ENCODE measurements at regions not wholly inside any gene's neighbourhood (a gene's known extent, or its start where the extent isn't known, plus 50 kb on each side); places are given as distances from the start of the nearest gene placed in this dataset.

- no peaks in the 10 kb centered on the region for H3K27me3 ChIP-seq (ENCODE audit: control insufficient read depth, insufficient read depth, low read length)
- no peaks in the 10 kb centered on the region for H3K36me3 ChIP-seq (ENCODE audit: control insufficient read depth, insufficient read depth, low read length)
- H3K4me1 ChIP-seq (ENCODE audit: control insufficient read depth, insufficient read depth, low read length) = no peaks in the 10 kb centered on the region
- H3K4me3 ChIP-seq (ENCODE audit: low read depth, low read length) = no peak overlapping the region
- H3K9me3 ChIP-seq (ENCODE audit: control insufficient read depth, insufficient read depth, low read length) = no peaks in the 10 kb centered on the region
- H3K9ac ChIP-seq (ENCODE audit: low read depth, low read length) = no peak overlapping the region
Observed at GRCh38 chr1:199261328-199261727, 622.5 kb downstream of the PTPRC start.

- no peaks in the 10 kb centered on the region for H3K36me3 ChIP-seq (ENCODE audit: control insufficient read depth, insufficient read depth, low read length)
- H3K4me1 ChIP-seq (ENCODE audit: control insufficient read depth, insufficient read depth, low read length) = no peaks in the 10 kb centered on the region
- no peaks in the 10 kb centered on the region for H3K27me3 ChIP-seq (ENCODE audit: control insufficient read depth, insufficient read depth, low read length)
- H3K9ac ChIP-seq (ENCODE audit: low read depth, low read length) = no peak overlapping the region
- H3K9me3 ChIP-seq (ENCODE audit: control insufficient read depth, insufficient read depth, low read length) = no peaks in the 10 kb centered on the region
- H3K4me3 ChIP-seq (ENCODE audit: low read depth, low read length) = no peak overlapping the region
Observed at GRCh38 chr1:199264283-199264682, 625.4 kb downstream of the PTPRC start.

GRCh38 chr1:199264911-199265310 lies 626.1 kb downstream of the PTPRC start:
- H3K4me1 ChIP-seq (ENCODE audit: control insufficient read depth, insufficient read depth, low read length) = no peaks in the 10 kb centered on the region
- H3K36me3 ChIP-seq (ENCODE audit: control insufficient read depth, insufficient read depth, low read length) = no peaks in the 10 kb centered on the region
- H3K9ac ChIP-seq (ENCODE audit: low read depth, low read length) = no peak overlapping the region
- no peaks in the 10 kb centered on the region for H3K27me3 ChIP-seq (ENCODE audit: control insufficient read depth, insufficient read depth, low read length)
- no peak overlapping the region for H3K4me3 ChIP-seq (ENCODE audit: low read depth, low read length)
- H3K9me3 ChIP-seq (ENCODE audit: control insufficient read depth, insufficient read depth, low read length) = no peaks in the 10 kb centered on the region

- H3K9ac ChIP-seq (ENCODE audit: low read depth, low read length) = no peak overlapping the region
- H3K4me1 ChIP-seq (ENCODE audit: control insufficient read depth, insufficient read depth, low read length) = no peaks in the 10 kb centered on the region
- H3K36me3 ChIP-seq (ENCODE audit: control insufficient read depth, insufficient read depth, low read length) = no peaks in the 10 kb centered on the region
- no peak overlapping the region for H3K4me3 ChIP-seq (ENCODE audit: low read depth, low read length)
- H3K27me3 ChIP-seq (ENCODE audit: control insufficient read depth, insufficient read depth, low read length) = no peaks in the 10 kb centered on the region
- H3K9me3 ChIP-seq (ENCODE audit: control insufficient read depth, insufficient read depth, low read length) = no peaks in the 10 kb centered on the region
Observed at GRCh38 chr1:199265319-199265718, 626.5 kb downstream of the PTPRC start.

- no peaks in the 10 kb centered on the region for H3K36me3 ChIP-seq (ENCODE audit: control insufficient read depth, insufficient read depth, low read length)
- H3K4me3 ChIP-seq (ENCODE audit: low read depth, low read length) = no peak overlapping the region
- no peaks in the 10 kb centered on the region for H3K4me1 ChIP-seq (ENCODE audit: control insufficient read depth, insufficient read depth, low read length)
- H3K27me3 ChIP-seq (ENCODE audit: control insufficient read depth, insufficient read depth, low read length) = no peaks in the 10 kb centered on the region
- H3K9ac ChIP-seq (ENCODE audit: low read depth, low read length) = no peak overlapping the region
- no peaks in the 10 kb centered on the region for H3K9me3 ChIP-seq (ENCODE audit: control insufficient read depth, insufficient read depth, low read length)
Observed at GRCh38 chr1:199269241-199269640, 630.4 kb downstream of the PTPRC start.

GRCh38 chr1:199272139-199272544 lies 633.3 kb downstream of the PTPRC start:
- Histone ChIP-seq H3K4me1 (ENCODE audit: control insufficient read depth, insufficient read depth, low read length) (no peaks in the 10 kb centered on the region), H3K9me3 (ENCODE audit: control insufficient read depth, insufficient read depth, low read length) (no peaks in the 10 kb centered on the region), H3K4me3 (ENCODE audit: low read depth, low read length) (no peak overlapping the region), H3K36me3 (ENCODE audit: control insufficient read depth, insufficient read depth, low read length) (no peaks in the 10 kb centered on the region), H3K9ac (ENCODE audit: low read depth, low read length) (no peak overlapping the region), H3K27me3 (ENCODE audit: control insufficient read depth, insufficient read depth, low read length) (no peaks in the 10 kb centered on the region)

- Histone ChIP-seq H3K27me3 (ENCODE audit: control insufficient read depth, insufficient read depth, low read length) (no peaks in the 10 kb centered on the region), H3K9ac (ENCODE audit: low read depth, low read length) (no peak overlapping the region), H3K36me3 (ENCODE audit: control insufficient read depth, insufficient read depth, low read length) (no peaks in the 10 kb centered on the region), H3K9me3 (ENCODE audit: control insufficient read depth, insufficient read depth, low read length) (no peaks in the 10 kb centered on the region), H3K4me1 (ENCODE audit: control insufficient read depth, insufficient read depth, low read length) (no peaks in the 10 kb centered on the region), H3K4me3 (ENCODE audit: low read depth, low read length) (no peak overlapping the region)
Observed at GRCh38 chr1:199272628-199273086, 633.8 kb downstream of the PTPRC start.

GRCh38 chr1:199273837-199274379 lies 635.1 kb downstream of the PTPRC start:
- H3K4me3 ChIP-seq (ENCODE audit: low read depth, low read length) = no peak overlapping the region
- H3K4me1 ChIP-seq (ENCODE audit: control insufficient read depth, insufficient read depth, low read length) = no peaks in the 10 kb centered on the region
- H3K27me3 ChIP-seq (ENCODE audit: control insufficient read depth, insufficient read depth, low read length) = no peaks in the 10 kb centered on the region
- no peaks in the 10 kb centered on the region for H3K36me3 ChIP-seq (ENCODE audit: control insufficient read depth, insufficient read depth, low read length)
- no peak overlapping the region for H3K9ac ChIP-seq (ENCODE audit: low read depth, low read length)
- H3K9me3 ChIP-seq (ENCODE audit: control insufficient read depth, insufficient read depth, low read length) = no peaks in the 10 kb centered on the region

GRCh38 chr1:199279067-199279466 lies 640.2 kb downstream of the PTPRC start:
- Histone ChIP-seq H3K9ac (ENCODE audit: low read depth, low read length) (no peak overlapping the region), H3K4me1 (ENCODE audit: control insufficient read depth, insufficient read depth, low read length) (no peaks in the 10 kb centered on the region), H3K4me3 (ENCODE audit: low read depth, low read length) (no peak overlapping the region), H3K36me3 (ENCODE audit: control insufficient read depth, insufficient read depth, low read length) (no peaks in the 10 kb centered on the region), H3K9me3 (ENCODE audit: control insufficient read depth, insufficient read depth, low read length) (no peaks in the 10 kb centered on the region), H3K27me3 (ENCODE audit: control insufficient read depth, insufficient read depth, low read length) (no peaks in the 10 kb centered on the region)

- Histone ChIP-seq H3K36me3 (ENCODE audit: control insufficient read depth, insufficient read depth, low read length) (no peaks in the 10 kb centered on the region), H3K27me3 (ENCODE audit: control insufficient read depth, insufficient read depth, low read length) (no peaks in the 10 kb centered on the region), H3K4me3 (ENCODE audit: low read depth, low read length) (no peak overlapping the region), H3K4me1 (ENCODE audit: control insufficient read depth, insufficient read depth, low read length) (no peaks in the 10 kb centered on the region), H3K9me3 (ENCODE audit: control insufficient read depth, insufficient read depth, low read length) (no peaks in the 10 kb centered on the region), H3K9ac (ENCODE audit: low read depth, low read length) (no peak overlapping the region)
Observed at GRCh38 chr1:199279872-199280645, 641.2 kb downstream of the PTPRC start.

GRCh38 chr1:199282751-199283305 lies 644.0 kb downstream of the PTPRC start:
- Histone ChIP-seq H3K9ac (ENCODE audit: low read depth, low read length) (no peak overlapping the region), H3K4me1 (ENCODE audit: control insufficient read depth, insufficient read depth, low read length) (no peaks in the 10 kb centered on the region), H3K36me3 (ENCODE audit: control insufficient read depth, insufficient read depth, low read length) (no peaks in the 10 kb centered on the region), H3K27me3 (ENCODE audit: control insufficient read depth, insufficient read depth, low read length) (no peaks in the 10 kb centered on the region), H3K4me3 (ENCODE audit: low read depth, low read length) (no peak overlapping the region), H3K9me3 (ENCODE audit: control insufficient read depth, insufficient read depth, low read length) (no peaks in the 10 kb centered on the region)

GRCh38 chr1:199283794-199284193 lies 645.0 kb downstream of the PTPRC start:
- Histone ChIP-seq H3K4me3 (ENCODE audit: low read depth, low read length) (no peak overlapping the region), H3K36me3 (ENCODE audit: control insufficient read depth, insufficient read depth, low read length) (no peaks in the 10 kb centered on the region), H3K9me3 (ENCODE audit: control insufficient read depth, insufficient read depth, low read length) (no peaks in the 10 kb centered on the region), H3K27me3 (ENCODE audit: control insufficient read depth, insufficient read depth, low read length) (no peaks in the 10 kb centered on the region), H3K9ac (ENCODE audit: low read depth, low read length) (no peak overlapping the region), H3K4me1 (ENCODE audit: control insufficient read depth, insufficient read depth, low read length) (no peaks in the 10 kb centered on the region)

All from iPS-15b (cell line).